ENCODE measurements at regions not wholly inside any gene's neighbourhood (a gene's known extent, or its start where the extent isn't known, plus 50 kb on each side); places are given as distances from the start of the nearest gene placed in this dataset.

DNA sequence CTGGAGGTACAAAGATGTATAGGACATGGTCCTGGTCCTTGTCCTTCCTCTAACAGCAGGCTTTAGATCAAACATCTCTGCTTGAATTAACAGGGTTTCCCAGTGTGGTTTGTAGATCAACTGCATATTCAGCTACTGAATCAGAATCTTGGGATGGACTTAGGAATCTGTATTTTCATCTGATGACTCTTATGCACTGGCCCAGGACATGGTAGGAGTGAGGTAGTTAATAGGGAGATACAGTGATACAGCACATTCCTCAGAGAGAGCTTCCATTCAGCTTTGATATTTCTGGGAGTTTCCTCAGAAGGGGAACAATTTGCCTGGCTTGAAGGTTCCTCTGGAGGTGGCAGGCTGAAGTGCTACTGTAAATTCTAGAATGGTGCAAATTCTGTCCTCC is 203.1 kb downstream of the LARP7 start:
- Histone ChIP-seq H2AFZ (ENCODE audit: low read length) (no peak overlapping the region), H3K27me3 (ENCODE audit: low read length) (no peaks in the 10 kb centered on the region), H3K9ac (ENCODE audit: low read length) (no peak overlapping the region), H3K27ac (ENCODE audit: low read length) (no peak overlapping the region), H3K4me3 (ENCODE audit: low read length) (no peak overlapping the region), H3K4me1 (ENCODE audit: insufficient read depth, low read length) (no peaks in the 10 kb centered on the region), H3K36me3 (ENCODE audit: low read depth, low read length) (no peaks in the 10 kb centered on the region), H3K79me2 (ENCODE audit: low read length) (no peaks in the 10 kb centered on the region), H4K20me1 (ENCODE audit: low read length) (no peaks in the 10 kb centered on the region), H3F3A (ENCODE audit: low read length, unreplicated experiment) (no peaks in the 10 kb centered on the region), H3K4me2 (ENCODE audit: low read length) (no peak overlapping the region), H3K9me3 (ENCODE audit: low read length) (no peaks in the 10 kb centered on the region), H3K9me2 (replicated peaks; ENCODE audit: low read length) (no peaks in the 10 kb centered on the region)
- TF ChIP-seq EZH2phosphoT487 (IDR thresholded peaks at IDR 0.05; ENCODE audit: borderline replicate concordance, low read length) (no peak), CTCF (conservative IDR thresholded peaks at IDR 0.05; ENCODE audit: low read depth, low read length) (no peak), EZH2 (IDR thresholded peaks at IDR 0.05; ENCODE audit: low read length, unreplicated experiment) (no peak)
- ChIA-PET POLR2A (ENCODE audit: unreplicated experiment) (no interaction called here), CTCF (no interaction called here)
- BruUV-seq (replicated peaks): no TSS peak
- no peak for ATAC-seq
- no peak for DNase-seq
- intact Hi-C loops (cut with micrococcal nuclease): no loop called here

- Histone ChIP-seq H3K27me3 (ENCODE audit: low read length) (no peaks in the 10 kb centered on the region), H3K9ac (ENCODE audit: low read length) (no peak overlapping the region), H3K79me2 (ENCODE audit: low read length) (no peaks in the 10 kb centered on the region), H3K9me3 (ENCODE audit: low read length) (no peaks in the 10 kb centered on the region), H3K27ac (ENCODE audit: low read length) (no peak overlapping the region), H2AFZ (ENCODE audit: low read length) (no peak overlapping the region), H3K9me2 (replicated peaks; ENCODE audit: low read length) (no peaks in the 10 kb centered on the region), H4K20me1 (ENCODE audit: low read length) (no peaks in the 10 kb centered on the region), H3K36me3 (ENCODE audit: low read depth, low read length) (no peaks in the 10 kb centered on the region), H3K4me3 (ENCODE audit: low read length) (no peak overlapping the region), H3K4me2 (ENCODE audit: low read length) (no peak overlapping the region), H3F3A (ENCODE audit: low read length, unreplicated experiment) (no peaks in the 10 kb centered on the region), H3K4me1 (ENCODE audit: insufficient read depth, low read length) (no peaks in the 10 kb centered on the region)
- ATAC-seq (no peak), DNase-seq (no peak)
- ChIA-PET POLR2A (ENCODE audit: unreplicated experiment) (no interaction called here), CTCF (no interaction called here)
- TF ChIP-seq EZH2phosphoT487 (IDR thresholded peaks at IDR 0.05; ENCODE audit: borderline replicate concordance, low read length) (no peak), EZH2 (IDR thresholded peaks at IDR 0.05; ENCODE audit: low read length, unreplicated experiment) (no peak), CTCF (conservative IDR thresholded peaks at IDR 0.05; ENCODE audit: low read depth, low read length) (no peak)
- intact Hi-C loops (cut with micrococcal nuclease): no loop called here
- BruUV-seq (replicated peaks): no TSS peak
Measured at GRCh38 chr4:112840619-112841018, 203.7 kb downstream of the LARP7 start.

- Histone ChIP-seq H3K4me1 (ENCODE audit: insufficient read depth, low read length) (no peaks in the 10 kb centered on the region), H2AFZ (ENCODE audit: low read length) (no peak overlapping the region), H3K4me2 (ENCODE audit: low read length) (no peak overlapping the region), H3K9ac (ENCODE audit: low read length) (no peak overlapping the region), H3K36me3 (ENCODE audit: low read depth, low read length) (no peaks in the 10 kb centered on the region), H3K27ac (ENCODE audit: low read length) (no peak overlapping the region), H3K9me3 (ENCODE audit: low read length) (no peaks in the 10 kb centered on the region), H3F3A (ENCODE audit: low read length, unreplicated experiment) (no peaks in the 10 kb centered on the region), H3K27me3 (ENCODE audit: low read length) (no peaks in the 10 kb centered on the region), H3K9me2 (replicated peaks; ENCODE audit: low read length) (no peaks in the 10 kb centered on the region), H3K4me3 (ENCODE audit: low read length) (no peak overlapping the region), H4K20me1 (ENCODE audit: low read length) (no peaks in the 10 kb centered on the region), H3K79me2 (ENCODE audit: low read length) (no peaks in the 10 kb centered on the region)
- CTCF ChIA-PET: no interaction called here
- POLR2A ChIA-PET (ENCODE audit: unreplicated experiment): no interaction called here
- ATAC-seq: no peak
- no peak for DNase-seq
- no TSS peak for BruUV-seq (replicated peaks)
- intact Hi-C loops (cut with micrococcal nuclease): no loop called here
- TF ChIP-seq EZH2 (IDR thresholded peaks at IDR 0.05; ENCODE audit: low read length, unreplicated experiment): no peak
- TF ChIP-seq EZH2phosphoT487 (IDR thresholded peaks at IDR 0.05; ENCODE audit: borderline replicate concordance, low read length): no peak
- TF ChIP-seq CTCF (conservative IDR thresholded peaks at IDR 0.05; ENCODE audit: low read depth, low read length): no peak
Measured at GRCh38 chr4:112842513-112842912, 205.6 kb downstream of the LARP7 start.

Measured in PC-3 (cell line).